ENCODE measurements at regions not wholly inside any gene's neighbourhood (a gene's known extent, or its start where the extent isn't known, plus 50 kb on each side); places are given as distances from the start of the nearest gene placed in this dataset.

- Histone ChIP-seq H3K9me3 (ENCODE audit: low read depth, low read length, poor library complexity, severe bottlenecking) (no peaks in the 10 kb centered on the region), H3K27ac (ENCODE audit: low read depth, low read length, poor library complexity, severe bottlenecking) (no peak overlapping the region), H3K4me3 (ENCODE audit: low read depth, low read length, poor library complexity, severe bottlenecking) (no peak overlapping the region), H3K36me3 (ENCODE audit: insufficient read depth, low read length, poor library complexity, severe bottlenecking) (no peaks in the 10 kb centered on the region), H3K4me1 (ENCODE audit: insufficient read depth, low read length, poor library complexity, severe bottlenecking) (no peaks in the 10 kb centered on the region), H3K27me3 (replicated peaks; ENCODE audit: insufficient read depth, low read depth, low read length, poor library complexity) (no peaks in the 10 kb centered on the region)
- TF ChIP-seq CTCF (conservative IDR thresholded peaks at IDR 0.05; ENCODE audit: low read depth, low read length) (no peak), EZH2 (IDR thresholded peaks at IDR 0.05; ENCODE audit: borderline replicate concordance, low read depth, low read length, poor library complexity, severe bottlenecking) (no peak)
- no TSS peak for BruUV-seq (replicated peaks)
- intact Hi-C loops (cut with micrococcal nuclease; ENCODE audit: unreplicated experiment) = no loop called here
- ChIA-PET POLR2A (ENCODE audit: low non-redundant PET) (no interaction called here), CTCF (no interaction called here)
- DNase-seq (ENCODE audit: low spot score) = no peak
Observed at GRCh38 chr11:103546236-103546635, 437.0 kb downstream of the DYNC2H1 start.

DNA sequence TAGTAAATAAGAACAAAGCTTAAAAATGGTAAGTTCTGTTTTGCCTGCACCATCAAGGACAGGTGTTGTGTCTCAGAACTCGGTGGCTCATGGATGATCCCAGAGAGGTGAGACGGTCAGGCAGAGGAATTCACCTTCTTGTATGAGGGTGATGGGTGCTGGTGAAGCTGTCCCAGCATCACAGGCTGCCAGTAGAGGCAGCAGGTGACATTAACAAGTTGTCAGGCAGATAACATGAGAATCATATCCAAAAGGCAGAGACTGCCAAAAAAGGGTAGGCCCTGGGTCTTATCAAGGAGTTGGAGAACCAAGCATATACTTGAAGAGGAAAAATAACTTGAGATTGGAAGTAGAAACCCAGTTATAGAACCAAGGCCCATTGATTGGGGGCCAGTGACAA lies 437.8 kb downstream of the DYNC2H1 start:
- Histone ChIP-seq H3K9me3 (ENCODE audit: low read depth, low read length, poor library complexity, severe bottlenecking) (no peaks in the 10 kb centered on the region), H3K36me3 (ENCODE audit: insufficient read depth, low read length, poor library complexity, severe bottlenecking) (no peaks in the 10 kb centered on the region), H3K27me3 (replicated peaks; ENCODE audit: insufficient read depth, low read depth, low read length, poor library complexity) (no peaks in the 10 kb centered on the region), H3K4me3 (ENCODE audit: low read depth, low read length, poor library complexity, severe bottlenecking) (no peak overlapping the region), H3K4me1 (ENCODE audit: insufficient read depth, low read length, poor library complexity, severe bottlenecking) (no peaks in the 10 kb centered on the region), H3K27ac (ENCODE audit: low read depth, low read length, poor library complexity, severe bottlenecking) (no peak overlapping the region)
- ChIA-PET CTCF (no interaction called here), POLR2A (ENCODE audit: low non-redundant PET) (no interaction called here)
- intact Hi-C loops (cut with micrococcal nuclease; ENCODE audit: unreplicated experiment) = no loop called here
- no peak for DNase-seq (ENCODE audit: low spot score)
- TF ChIP-seq EZH2 (IDR thresholded peaks at IDR 0.05; ENCODE audit: borderline replicate concordance, low read depth, low read length, poor library complexity, severe bottlenecking) = no peak
- TF ChIP-seq CTCF (conservative IDR thresholded peaks at IDR 0.05; ENCODE audit: low read depth, low read length) = no peak
- no TSS peak for BruUV-seq (replicated peaks)

- no peak overlapping the region for H3K4me3 ChIP-seq (ENCODE audit: low read depth, low read length, poor library complexity, severe bottlenecking)
- H3K27me3 ChIP-seq (replicated peaks; ENCODE audit: insufficient read depth, low read depth, low read length, poor library complexity) = no peaks in the 10 kb centered on the region
- H3K27ac ChIP-seq (ENCODE audit: low read depth, low read length, poor library complexity, severe bottlenecking) = no peak overlapping the region
- no TSS peak for BruUV-seq (replicated peaks)
- intact Hi-C loops (cut with micrococcal nuclease; ENCODE audit: unreplicated experiment) = no loop called here
- TF ChIP-seq EZH2 (IDR thresholded peaks at IDR 0.05; ENCODE audit: borderline replicate concordance, low read depth, low read length, poor library complexity, severe bottlenecking) (no peak), CTCF (conservative IDR thresholded peaks at IDR 0.05; ENCODE audit: low read depth, low read length) (no peak)
- H3K36me3 ChIP-seq (ENCODE audit: insufficient read depth, low read length, poor library complexity, severe bottlenecking) = no peaks in the 10 kb centered on the region
- no peaks in the 10 kb centered on the region for H3K9me3 ChIP-seq (ENCODE audit: low read depth, low read length, poor library complexity, severe bottlenecking)
- CTCF ChIA-PET = no interaction called here
- POLR2A ChIA-PET (ENCODE audit: low non-redundant PET) = no interaction called here
- no peak for DNase-seq (ENCODE audit: low spot score)
- no peaks in the 10 kb centered on the region for H3K4me1 ChIP-seq (ENCODE audit: insufficient read depth, low read length, poor library complexity, severe bottlenecking)
Observed at GRCh38 chr11:103547691-103548090, 438.5 kb downstream of the DYNC2H1 start.

Measured in A673 (cell line).